ENCODE measurements at regions not wholly inside any gene's neighbourhood (a gene's known extent, or its start where the extent isn't known, plus 50 kb on each side); places are given as distances from the start of the nearest gene placed in this dataset.

GRCh38 chr3:182699550-182700170 lies 93.6 kb upstream of the ATP11B start:
- H3K36me3 ChIP-seq: no peaks in the 10 kb centered on the region
- H3K27ac ChIP-seq: no peak overlapping the region
- no peak overlapping the region for H3K4me3 ChIP-seq
- no peak for TF ChIP-seq POLR2A (IDR thresholded peaks at IDR 0.05)
- TF ChIP-seq CTCF (IDR thresholded peaks at IDR 0.05): no peak
- DNase-seq: no peak
- H3K27me3 ChIP-seq: no peaks in the 10 kb centered on the region
- H3K9me3 ChIP-seq: no peaks in the 10 kb centered on the region
- intact Hi-C loops (cut with DNase I; ENCODE audit: low total_unique reads): no loop called here
- no peaks in the 10 kb centered on the region for H3K4me1 ChIP-seq

GRCh38 chr3:182702216-182702615 lies 91.1 kb upstream of the ATP11B start:
- Histone ChIP-seq H3K27me3 (no peaks in the 10 kb centered on the region), H3K4me1 (no peaks in the 10 kb centered on the region), H3K9me3 (no peaks in the 10 kb centered on the region), H3K4me3 (no peak overlapping the region), H3K36me3 (no peaks in the 10 kb centered on the region), H3K27ac (no peak overlapping the region)
- TF ChIP-seq POLR2A (IDR thresholded peaks at IDR 0.05): no peak
- no peak for TF ChIP-seq CTCF (IDR thresholded peaks at IDR 0.05)
- no peak for DNase-seq
- intact Hi-C loops (cut with DNase I; ENCODE audit: low total_unique reads): no loop called here

GRCh38 chr3:182703233-182703632 lies 90.1 kb upstream of the ATP11B start:
- no peaks in the 10 kb centered on the region for H3K27me3 ChIP-seq
- H3K4me1 ChIP-seq: no peaks in the 10 kb centered on the region
- no peak overlapping the region for H3K27ac ChIP-seq
- no peaks in the 10 kb centered on the region for H3K9me3 ChIP-seq
- H3K4me3 ChIP-seq: no peak overlapping the region
- no peak for TF ChIP-seq CTCF (IDR thresholded peaks at IDR 0.05)
- no peak for TF ChIP-seq POLR2A (IDR thresholded peaks at IDR 0.05)
- no peaks in the 10 kb centered on the region for H3K36me3 ChIP-seq
- DNase-seq: no peak
- intact Hi-C loops (cut with DNase I; ENCODE audit: low total_unique reads): no loop called here

GRCh38 chr3:182704926-182705325 lies 88.4 kb upstream of the ATP11B start:
- intact Hi-C loops (cut with DNase I; ENCODE audit: low total_unique reads): no loop called here
- Histone ChIP-seq H3K27me3 (no peaks in the 10 kb centered on the region), H3K9me3 (no peaks in the 10 kb centered on the region), H3K4me3 (no peak overlapping the region), H3K36me3 (no peaks in the 10 kb centered on the region), H3K4me1 (no peaks in the 10 kb centered on the region), H3K27ac (no peak overlapping the region)
- TF ChIP-seq POLR2A (IDR thresholded peaks at IDR 0.05) (no peak), CTCF (IDR thresholded peaks at IDR 0.05) (no peak)
- no peak for DNase-seq

- no peak for DNase-seq
- Histone ChIP-seq H3K4me3 (no peak overlapping the region), H3K27ac (no peak overlapping the region), H3K4me1 (no peaks in the 10 kb centered on the region), H3K27me3 (no peaks in the 10 kb centered on the region), H3K9me3 (no peaks in the 10 kb centered on the region), H3K36me3 (no peaks in the 10 kb centered on the region)
- intact Hi-C loops (cut with DNase I; ENCODE audit: low total_unique reads): no loop called here
- no peak for TF ChIP-seq POLR2A (IDR thresholded peaks at IDR 0.05)
- no peak for TF ChIP-seq CTCF (IDR thresholded peaks at IDR 0.05)
These were observed 84.5 kb upstream of the ATP11B start for GRCh38 chr3:182708810-182709209.

All from uterus (tissue), 3 donors.